ENCODE measurements at regions not wholly inside any gene's neighbourhood (a gene's known extent, or its start where the extent isn't known, plus 50 kb on each side); places are given as distances from the start of the nearest gene placed in this dataset.

DNA sequence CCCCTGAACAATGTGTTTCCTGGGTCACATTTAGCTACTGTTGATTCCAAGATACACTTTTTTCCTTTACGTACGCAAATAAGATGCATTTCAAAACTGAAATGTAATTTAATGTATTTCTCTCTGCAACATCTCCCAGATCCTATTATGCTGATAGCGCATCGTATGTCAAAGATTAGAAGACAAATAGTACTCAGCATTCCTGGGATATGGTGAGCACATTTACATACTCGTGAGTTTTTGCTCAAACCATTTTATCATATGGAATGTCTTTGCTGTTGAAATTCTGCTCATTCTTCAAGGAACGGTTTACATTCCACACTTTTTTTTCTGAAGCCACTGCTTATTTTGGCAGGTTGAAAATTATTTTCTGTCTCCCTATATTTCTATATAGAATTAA is 221.4 kb downstream of the OXSM start:
- TF ChIP-seq, protein P1, sequence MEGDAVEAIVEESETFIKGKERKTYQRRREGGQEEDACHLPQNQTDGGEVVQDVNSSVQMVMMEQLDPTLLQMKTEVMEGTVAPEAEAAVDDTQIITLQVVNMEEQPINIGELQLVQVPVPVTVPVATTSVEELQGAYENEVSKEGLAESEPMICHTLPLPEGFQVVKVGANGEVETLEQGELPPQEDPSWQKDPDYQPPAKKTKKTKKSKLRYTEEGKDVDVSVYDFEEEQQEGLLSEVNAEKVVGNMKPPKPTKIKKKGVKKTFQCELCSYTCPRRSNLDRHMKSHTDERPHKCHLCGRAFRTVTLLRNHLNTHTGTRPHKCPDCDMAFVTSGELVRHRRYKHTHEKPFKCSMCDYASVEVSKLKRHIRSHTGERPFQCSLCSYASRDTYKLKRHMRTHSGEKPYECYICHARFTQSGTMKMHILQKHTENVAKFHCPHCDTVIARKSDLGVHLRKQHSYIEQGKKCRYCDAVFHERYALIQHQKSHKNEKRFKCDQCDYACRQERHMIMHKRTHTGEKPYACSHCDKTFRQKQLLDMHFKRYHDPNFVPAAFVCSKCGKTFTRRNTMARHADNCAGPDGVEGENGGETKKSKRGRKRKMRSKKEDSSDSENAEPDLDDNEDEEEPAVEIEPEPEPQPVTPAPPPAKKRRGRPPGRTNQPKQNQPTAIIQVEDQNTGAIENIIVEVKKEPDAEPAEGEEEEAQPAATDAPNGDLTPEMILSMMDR (IDR thresholded peaks at IDR 0.05; ENCODE audit: low read depth, low read length): no peak
- TF ChIP-seq MYC (IDR thresholded peaks at IDR 0.05; ENCODE audit: low read depth, low read length): no peak
